A549 (cell line): ENCODE measurements at regions not wholly inside any gene's neighbourhood (a gene's known extent, or its start where the extent isn't known, plus 50 kb on each side); places are given as distances from the start of the nearest gene placed in this dataset.
A peak's percentile ranks its signal among the peaks of the same experiment; 100 is the strongest.

Experiments used
- ATAC-seq, 2 experiments: fragments of 200-7000 bp in 1 of 2; fragments of >200 bp in 1 of 2; cut with Nextera tagmentation in 1 of 2; cut with Tn5 transposase in 1 of 2; 3 replicates each; pipeline versions ENCODE4 v1.8.0 to v1.9.1; 2018 to 2020; ENCODE audit warnings: mild to moderate bottlenecking in 1 of 2, moderate library complexity in 1 of 2
- CTCF ChIA-PET: fragments of 300-600 bp; sonication (Branson Sonifier 250); formaldehyde crosslinking; extraction: SDS; loops from one replicate; lab custom pipeline; 2021; ENCODE audit warnings: antibody characterized with exemption, inconsistent platforms; lab: Yijun Ruan, JAX
- POLR2A ChIA-PET: fragments of 350-600 bp; formaldehyde crosslinking; extraction: SDS; loops from one replicate; lab custom pipeline; 2021; ENCODE audit warnings: antibody characterized with exemption, inconsistent platforms; lab: Yijun Ruan, JAX
- DNase-seq, 2 experiments: peaks; one replicate each; pipeline versions ENCODE4 v3.0.0 to v3.0.0-alpha.2; 2011 to 2016; ENCODE audit warnings: low read depth in 1 of 2, low spot score in 1 of 2
- FAIRE-seq: peaks from 2 replicates; lab custom pipeline; 2011; peaks lifted over from hg19 to GRCh38; lab: Jason Lieb, UNC
- H3K27ac ChIP-seq, 2 experiments: fragments of >200 bp; sonication (Bioruptor Twin); formaldehyde crosslinking; 3 replicates each; pipeline ENCODE4 v1.5.1; 2016 to 2017
- H3K4me1 ChIP-seq: fragments of >200 bp; sonication (Bioruptor Twin); formaldehyde crosslinking; 3 replicates; pipeline ENCODE4 v1.6.1; 2016
- H3K4me2 ChIP-seq: fragments of >200 bp; sonication (Bioruptor Twin); formaldehyde crosslinking; 3 replicates; pipeline ENCODE4 v1.6.1; 2016
- H3K4me3 ChIP-seq: fragments of >200 bp; sonication (Bioruptor Twin); formaldehyde crosslinking; 3 replicates; pipeline ENCODE4 v1.5.1; 2016
- H3K9me3 ChIP-seq: fragments of >200 bp; sonication (Bioruptor Twin); formaldehyde crosslinking; 3 replicates; pipeline ENCODE4 v1.6.1; 2016
- CBX2 ChIP-seq: fragments of 200-600 bp; sonication (generic); IDR thresholded peaks from 2 replicates; pipeline ENCODE4 v1.6.1; 2016; ENCODE audit warnings: low read depth, mild to moderate bottlenecking, borderline replicate concordance
- EHMT2 ChIP-seq: fragments of 200-600 bp; sonication (generic); IDR thresholded peaks from 2 replicates; pipeline ENCODE4 v1.6.1; 2016; ENCODE audit warnings: antibody characterized with exemption, low read depth, mild to moderate bottlenecking, moderate library complexity
- EP300 ChIP-seq, 2 experiments: fragments of >200 bp; sonication (Bioruptor Twin); formaldehyde crosslinking; IDR thresholded peaks; 2 replicates in 1 of 2; 3 replicates in 1 of 2; pipeline ENCODE4 v1.6.1; 2016 to 2017
- GATA3 ChIP-seq: IDR thresholded peaks from 2 replicates; pipeline ENCODE4 v1.6.1; 2012; ENCODE audit warnings: borderline replicate concordance
- HDAC2 ChIP-seq: fragments of 200-600 bp; sonication (generic); IDR thresholded peaks from 2 replicates; pipeline ENCODE4 v1.6.1; 2016
- HEYL ChIP-seq: fragments of 250-450 bp; sonication (Bioruptor Pico); IDR thresholded peaks from 2 replicates; pipeline ENCODE4 v1.8.0; 2021; ENCODE audit warnings: mild to moderate bottlenecking, moderate library complexity
- HOXA7 ChIP-seq: fragments of 250-450 bp; sonication (Bioruptor Pico); IDR thresholded peaks from 2 replicates; pipeline ENCODE4 v1.5.0; 2020; ENCODE audit warnings: mild to moderate bottlenecking, moderate library complexity
- HOXB5 ChIP-seq: fragments of 250-450 bp; sonication (Bioruptor Pico); IDR thresholded peaks from 2 replicates; pipeline ENCODE4 v1.5.0; 2020; ENCODE audit warnings: mild to moderate bottlenecking, moderate library complexity
- JUN ChIP-seq, 2 experiments: fragments of >200 bp; sonication (Bioruptor Twin); formaldehyde crosslinking; IDR thresholded peaks; 2 replicates in 1 of 2; 3 replicates in 1 of 2; pipeline ENCODE4 v1.6.1; 2016 to 2017
- JUNB ChIP-seq: fragments of >200 bp; sonication (Bioruptor Twin); formaldehyde crosslinking; IDR thresholded peaks from 2 replicates; pipeline ENCODE4 v1.6.1; 2016
- KDM5A ChIP-seq: fragments of 200-600 bp; sonication (generic); IDR thresholded peaks from 2 replicates; pipeline ENCODE4 v1.6.1; 2016; ENCODE audit warnings: antibody characterized with exemption, mild to moderate bottlenecking
- MAZ ChIP-seq: fragments of 150-350 bp; IDR thresholded peaks from 2 replicates; pipeline ENCODE4 v1.6.1; 2014; ENCODE audit warnings: antibody characterized with exemption, low read depth, low read length, borderline replicate concordance
- NFE2L2 ChIP-seq: fragments of 150-350 bp; conservative IDR thresholded peaks from 2 replicates; pipeline ENCODE4 v1.6.1; 2014; ENCODE audit warnings: low read length
- NR3C1 ChIP-seq: fragments of >200 bp; sonication (Bioruptor Twin); formaldehyde crosslinking; IDR thresholded peaks from 3 replicates; pipeline ENCODE4 v1.6.1; 2017
- PHF8 ChIP-seq: fragments of 200-600 bp; sonication (generic); IDR thresholded peaks from 2 replicates; pipeline ENCODE4 v1.6.1; 2016; ENCODE audit warnings: low read depth, mild to moderate bottlenecking, antibody characterized with exemption, moderate library complexity, borderline replicate concordance
- POLR2A ChIP-seq: IDR thresholded peaks from 2 replicates; pipeline ENCODE4 v1.6.1; 2012; ENCODE audit warnings: mild to moderate bottlenecking, low read length
- RNF2 ChIP-seq: fragments of 200-600 bp; sonication (generic); IDR thresholded peaks from 2 replicates; pipeline ENCODE4 v1.6.1; 2016; ENCODE audit warnings: low read depth, mild to moderate bottlenecking, antibody characterized with exemption, moderate library complexity, borderline replicate concordance
- SMC3 ChIP-seq: fragments of >200 bp; sonication (Bioruptor Twin); formaldehyde crosslinking; IDR thresholded peaks from 3 replicates; pipeline ENCODE4 v1.6.1; 2018; ENCODE audit warnings: inconsistent platforms
- TFCP2L1 ChIP-seq: fragments of 250-450 bp; sonication (Bioruptor Pico); IDR thresholded peaks from 2 replicates; pipeline ENCODE4 v1.5.0; 2021; ENCODE audit warnings: mild to moderate bottlenecking
- WGBS: methylation state at CpG from one replicate; pipeline ENCODE4 v1.1.6; 2017; ENCODE audit errors: missing lambda C conversion rate; 5-methylcytosine and 5-hydroxymethylcytosine counted together
- TF ChIP-seq, protein P1 (sequence below): fragments of >200 bp; sonication (Bioruptor Twin); formaldehyde crosslinking; IDR thresholded peaks from 3 replicates; pipeline ENCODE4 v1.5.1; 2016
- TF ChIP-seq, protein P2 (sequence below): fragments of 200-600 bp; sonication (generic); IDR thresholded peaks from 2 replicates; pipeline ENCODE4 v1.6.1; 2016; ENCODE audit warnings: antibody characterized with exemption, mild to moderate bottlenecking, moderate library complexity
- TF ChIP-seq, protein P3 (sequence below): fragments of 250-450 bp; sonication (Bioruptor Pico); IDR thresholded peaks from 2 replicates; pipeline ENCODE4 v1.5.0; 2021; ENCODE audit warnings: mild to moderate bottlenecking, moderate library complexity, borderline replicate concordance
- TF ChIP-seq, protein P4 (sequence below): fragments of >200 bp; sonication (Bioruptor Twin); formaldehyde crosslinking; IDR thresholded peaks from 2 replicates; pipeline ENCODE4 v1.6.1; 2016

DNA sequence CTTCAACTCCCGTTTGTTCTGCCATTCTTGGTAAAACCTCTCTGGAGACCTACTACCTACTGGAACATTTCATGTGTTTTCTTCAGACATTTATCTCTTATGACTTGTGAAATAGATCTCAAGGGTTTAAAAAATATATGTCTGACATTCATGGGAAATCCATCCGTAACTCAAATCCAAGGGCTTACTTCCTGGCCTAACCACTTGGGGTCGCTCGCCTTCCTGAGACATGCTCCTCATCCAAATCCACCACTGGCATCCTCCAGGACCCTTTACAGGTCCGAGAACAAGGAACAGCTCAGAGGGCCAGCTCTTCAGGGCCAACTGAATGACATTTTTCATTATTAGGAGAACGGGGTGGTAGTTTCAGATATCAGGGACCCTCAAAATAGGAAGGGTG, 235.1 kb upstream of the TUT7 start:
- TF ChIP-seq, protein P1, sequence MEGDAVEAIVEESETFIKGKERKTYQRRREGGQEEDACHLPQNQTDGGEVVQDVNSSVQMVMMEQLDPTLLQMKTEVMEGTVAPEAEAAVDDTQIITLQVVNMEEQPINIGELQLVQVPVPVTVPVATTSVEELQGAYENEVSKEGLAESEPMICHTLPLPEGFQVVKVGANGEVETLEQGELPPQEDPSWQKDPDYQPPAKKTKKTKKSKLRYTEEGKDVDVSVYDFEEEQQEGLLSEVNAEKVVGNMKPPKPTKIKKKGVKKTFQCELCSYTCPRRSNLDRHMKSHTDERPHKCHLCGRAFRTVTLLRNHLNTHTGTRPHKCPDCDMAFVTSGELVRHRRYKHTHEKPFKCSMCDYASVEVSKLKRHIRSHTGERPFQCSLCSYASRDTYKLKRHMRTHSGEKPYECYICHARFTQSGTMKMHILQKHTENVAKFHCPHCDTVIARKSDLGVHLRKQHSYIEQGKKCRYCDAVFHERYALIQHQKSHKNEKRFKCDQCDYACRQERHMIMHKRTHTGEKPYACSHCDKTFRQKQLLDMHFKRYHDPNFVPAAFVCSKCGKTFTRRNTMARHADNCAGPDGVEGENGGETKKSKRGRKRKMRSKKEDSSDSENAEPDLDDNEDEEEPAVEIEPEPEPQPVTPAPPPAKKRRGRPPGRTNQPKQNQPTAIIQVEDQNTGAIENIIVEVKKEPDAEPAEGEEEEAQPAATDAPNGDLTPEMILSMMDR = no peak
- TF ChIP-seq HDAC2 = no peak
- no peak for TF ChIP-seq CBX2
- TF ChIP-seq EP300 (IDR thresholded peaks at IDR 0.05) = no peak
- no peak for TF ChIP-seq SMC3
- no peak for TF ChIP-seq KDM5A
- no peak for TF ChIP-seq POLR2A
- TF ChIP-seq, protein P2, sequence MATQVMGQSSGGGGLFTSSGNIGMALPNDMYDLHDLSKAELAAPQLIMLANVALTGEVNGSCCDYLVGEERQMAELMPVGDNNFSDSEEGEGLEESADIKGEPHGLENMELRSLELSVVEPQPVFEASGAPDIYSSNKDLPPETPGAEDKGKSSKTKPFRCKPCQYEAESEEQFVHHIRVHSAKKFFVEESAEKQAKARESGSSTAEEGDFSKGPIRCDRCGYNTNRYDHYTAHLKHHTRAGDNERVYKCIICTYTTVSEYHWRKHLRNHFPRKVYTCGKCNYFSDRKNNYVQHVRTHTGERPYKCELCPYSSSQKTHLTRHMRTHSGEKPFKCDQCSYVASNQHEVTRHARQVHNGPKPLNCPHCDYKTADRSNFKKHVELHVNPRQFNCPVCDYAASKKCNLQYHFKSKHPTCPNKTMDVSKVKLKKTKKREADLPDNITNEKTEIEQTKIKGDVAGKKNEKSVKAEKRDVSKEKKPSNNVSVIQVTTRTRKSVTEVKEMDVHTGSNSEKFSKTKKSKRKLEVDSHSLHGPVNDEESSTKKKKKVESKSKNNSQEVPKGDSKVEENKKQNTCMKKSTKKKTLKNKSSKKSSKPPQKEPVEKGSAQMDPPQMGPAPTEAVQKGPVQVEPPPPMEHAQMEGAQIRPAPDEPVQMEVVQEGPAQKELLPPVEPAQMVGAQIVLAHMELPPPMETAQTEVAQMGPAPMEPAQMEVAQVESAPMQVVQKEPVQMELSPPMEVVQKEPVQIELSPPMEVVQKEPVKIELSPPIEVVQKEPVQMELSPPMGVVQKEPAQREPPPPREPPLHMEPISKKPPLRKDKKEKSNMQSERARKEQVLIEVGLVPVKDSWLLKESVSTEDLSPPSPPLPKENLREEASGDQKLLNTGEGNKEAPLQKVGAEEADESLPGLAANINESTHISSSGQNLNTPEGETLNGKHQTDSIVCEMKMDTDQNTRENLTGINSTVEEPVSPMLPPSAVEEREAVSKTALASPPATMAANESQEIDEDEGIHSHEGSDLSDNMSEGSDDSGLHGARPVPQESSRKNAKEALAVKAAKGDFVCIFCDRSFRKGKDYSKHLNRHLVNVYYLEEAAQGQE = no peak
- TF ChIP-seq RNF2 = no peak
- TF ChIP-seq HOXB5 (CRISPR knock-in tag) = no peak
- TF ChIP-seq NR3C1 = no peak
- no peak for TF ChIP-seq TFCP2L1 (CRISPR knock-in tag)
- TF ChIP-seq, all 56 proteins: peak for 0
- Histone ChIP-seq H3K27ac (no peak overlapping the region), H3K4me1 (no peaks in the 10 kb centered on the region), H3K4me2 (no peak overlapping the region), H3K4me3 (no peak overlapping the region), H3K9me3 (no peaks in the 10 kb centered on the region)
- 26% methylated on average over 6 of the region's 6 CpGs for WGBS
- DNase-seq (peak in 1 of 2 experiments; percentile 17), FAIRE-seq (no peak), ATAC-seq (no peak)
- CTCF ChIA-PET = interaction anchor here (0.8 kb wide), 2 partner anchors 16 to 102 kb away, joined by 3 read pairs; no protein-coding TSS in a partner anchor
- POLR2A ChIA-PET = no interaction called here

DNA sequence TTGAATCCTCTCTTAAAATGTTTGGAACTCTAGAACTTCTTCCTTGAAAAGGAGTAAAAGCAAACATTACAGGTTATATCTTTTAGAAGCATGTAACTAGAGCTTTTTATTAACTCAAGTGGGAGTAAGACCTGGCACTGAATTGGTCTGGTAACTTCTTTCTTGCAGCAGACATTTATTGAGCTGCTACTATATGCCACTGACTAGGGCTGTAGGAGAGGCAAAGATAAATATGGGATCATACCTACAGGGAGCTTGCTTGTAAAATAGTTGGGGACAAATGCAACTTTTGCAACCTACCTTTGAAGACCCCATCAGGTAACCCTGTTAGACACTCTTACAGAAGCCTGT, 231.9 kb upstream of the TUT7 start:
- POLR2A ChIA-PET = no interaction called here
- FAIRE-seq = no peak
- no peak overlapping the region for H3K4me2 ChIP-seq

More for the DNA sequence above, 231.9 kb upstream of the TUT7 start:
- CTCF ChIA-PET = no interaction called here
- no peaks in the 10 kb centered on the region for H3K4me1 ChIP-seq
- TF ChIP-seq HEYL (CRISPR knock-in tag) = no peak
- TF ChIP-seq NFE2L2 = no peak
- no peak for TF ChIP-seq MAZ
- TF ChIP-seq JUN (IDR thresholded peaks at IDR 0.05) = no peak
- TF ChIP-seq POLR2A = no peak
- TF ChIP-seq, protein P3, sequence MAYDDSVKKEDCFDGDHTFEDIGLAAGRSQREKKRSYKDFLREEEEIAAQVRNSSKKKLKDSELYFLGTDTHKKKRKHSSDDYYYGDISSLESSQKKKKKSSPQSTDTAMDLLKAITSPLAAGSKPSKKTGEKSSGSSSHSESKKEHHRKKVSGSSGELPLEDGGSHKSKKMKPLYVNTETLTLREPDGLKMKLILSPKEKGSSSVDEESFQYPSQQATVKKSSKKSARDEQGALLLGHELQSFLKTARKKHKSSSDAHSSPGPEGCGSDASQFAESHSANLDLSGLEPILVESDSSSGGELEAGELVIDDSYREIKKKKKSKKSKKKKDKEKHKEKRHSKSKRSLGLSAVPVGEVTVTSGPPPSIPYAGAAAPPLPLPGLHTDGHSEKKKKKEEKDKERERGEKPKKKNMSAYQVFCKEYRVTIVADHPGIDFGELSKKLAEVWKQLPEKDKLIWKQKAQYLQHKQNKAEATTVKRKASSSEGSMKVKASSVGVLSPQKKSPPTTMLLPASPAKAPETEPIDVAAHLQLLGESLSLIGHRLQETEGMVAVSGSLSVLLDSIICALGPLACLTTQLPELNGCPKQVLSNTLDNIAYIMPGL = no peak
- TF ChIP-seq EP300 (IDR thresholded peaks at IDR 0.05) = no peak
- TF ChIP-seq, protein P4, sequence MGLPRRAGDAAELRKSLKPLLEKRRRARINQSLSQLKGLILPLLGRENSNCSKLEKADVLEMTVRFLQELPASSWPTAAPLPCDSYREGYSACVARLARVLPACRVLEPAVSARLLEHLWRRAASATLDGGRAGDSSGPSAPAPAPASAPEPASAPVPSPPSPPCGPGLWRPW = no peak
- no peak for TF ChIP-seq JUNB
- no peak for TF ChIP-seq GATA3
- TF ChIP-seq RNF2 = no peak
- no peak for TF ChIP-seq PHF8
- no peak for TF ChIP-seq EHMT2
- no peak for TF ChIP-seq HOXA7 (CRISPR knock-in tag)
- TF ChIP-seq, all 56 proteins: peak for 0
- Histone ChIP-seq H3K9me3 (no peaks in the 10 kb centered on the region), H3K27ac (no peak overlapping the region), H3K4me3 (no peak overlapping the region)
- ATAC-seq (no peak), DNase-seq (no peak)
